SK-N-SH (cell line): ENCODE measurements at regions not wholly inside any gene's neighbourhood (a gene's known extent, or its start where the extent isn't known, plus 50 kb on each side); places are given as distances from the start of the nearest gene placed in this dataset.

Source experiments
- CTCF ChIA-PET: fragments of 300-600, 350-600 bp; formaldehyde crosslinking; extraction: SDS; loops from one replicate; lab custom pipeline; 2021; lab: Yijun Ruan, JAX
- POLR2A ChIA-PET: fragments of 350-600 bp; sonication (Branson Sonifier 250); formaldehyde crosslinking; extraction: SDS; loops from one replicate; lab custom pipeline; 2020; ENCODE audit warnings: antibody characterized with exemption, inconsistent platforms; lab: Yijun Ruan, JAX
- DNase-seq: peaks from one replicate; pipeline ENCODE4 v3.0.0; 2012
- H2AFZ ChIP-seq: fragments of 200-600 bp; sonication (generic); 2 replicates; pipeline ENCODE4 v1.8.1; 2016; ENCODE audit warnings: antibody characterized with exemption, mild to moderate bottlenecking, low read depth
- H3F3A ChIP-seq: fragments of 200-600 bp; sonication (generic); replicated peaks from 2 replicates; pipeline ENCODE3; 2016; ENCODE audit warnings: antibody characterized with exemption, mild to moderate bottlenecking; ENCODE audit not compliant: insufficient read depth
- H3K27ac ChIP-seq, 2 experiments: fragments of 200-500 bp in 1 of 2; fragments of 200-600 bp in 1 of 2; sonication (Bioruptor generic) in 1 of 2; sonication (generic), shearing (Covaris generic) in 1 of 2; 2 replicates each; pipeline versions ENCODE4 v1.5.1 to v1.6.1; 2014 to 2016; ENCODE audit warnings: low read depth in 2 of 2, inconsistent platforms in 1 of 2, low read length in 1 of 2, mild to moderate bottlenecking in 1 of 2, mixed read lengths in 1 of 2
- H3K27me3 ChIP-seq: fragments of 200-600 bp; sonication (generic), shearing (Covaris generic); 2 replicates; pipeline ENCODE4 v1.6.1; 2016; ENCODE audit warnings: mixed run types; ENCODE audit not compliant: insufficient read depth
- H3K36me3 ChIP-seq, 2 experiments: fragments of 200-500 bp in 1 of 2; fragments of 200-600 bp in 1 of 2; sonication (Bioruptor generic) in 1 of 2; sonication (generic) in 1 of 2; replicated peaks in 1 of 2; 2 replicates each; pipeline versions ENCODE3 to v1.5.1; 2014 to 2016; ENCODE audit warnings: low read length in 1 of 2, mild to moderate bottlenecking in 1 of 2; ENCODE audit not compliant: insufficient read depth in 2 of 2, control insufficient read depth in 1 of 2
- H3K4me1 ChIP-seq, 2 experiments: fragments of 200-500 bp in 1 of 2; fragments of 200-600 bp in 1 of 2; sonication (Bioruptor generic) in 1 of 2; sonication (generic), shearing (Covaris generic) in 1 of 2; 2 replicates each; pipeline versions ENCODE4 v1.5.1 to v1.6.1; 2014 to 2016; ENCODE audit warnings: low read depth in 1 of 2, low read length in 1 of 2, mixed run types in 1 of 2; ENCODE audit not compliant: insufficient read depth in 2 of 2, control insufficient read depth in 1 of 2
- H3K4me2 ChIP-seq: fragments of 200-600 bp; sonication (generic), shearing (Covaris generic); 2 replicates; pipeline ENCODE4 v1.6.1; 2017; ENCODE audit warnings: mixed run types
- H3K4me3 ChIP-seq, 2 experiments: fragments of 200-500 bp in 1 of 2; fragments of 200-600 bp in 1 of 2; sonication (Bioruptor generic) in 1 of 2; sonication (generic), shearing (Covaris generic) in 1 of 2; 2 replicates each; pipeline versions ENCODE4 v1.5.1 to v1.8.1; 2014 to 2016; ENCODE audit warnings: low read depth in 2 of 2, inconsistent platforms in 1 of 2, low read length in 1 of 2, mild to moderate bottlenecking in 1 of 2, mixed read lengths in 1 of 2, moderate library complexity in 1 of 2
- H3K79me2 ChIP-seq: fragments of 200-600 bp; sonication (generic); 2 replicates; pipeline ENCODE4 v1.8.1; 2017; ENCODE audit warnings: mild to moderate bottlenecking; ENCODE audit not compliant: insufficient read depth
- H3K9ac ChIP-seq: fragments of 200-600 bp; sonication (generic); 2 replicates; pipeline ENCODE4 v1.6.1; 2017; ENCODE audit warnings: mixed run types
- H3K9me2 ChIP-seq: fragments of 200-600 bp; sonication (generic); 2 replicates; pipeline ENCODE4 v1.6.1; 2017; ENCODE audit warnings: mixed run types
- H3K9me3 ChIP-seq: fragments of 200-600 bp; sonication (generic); 2 replicates; pipeline ENCODE4 v1.6.1; 2017; ENCODE audit warnings: mixed run types, mild to moderate bottlenecking, moderate library complexity
- H4K20me1 ChIP-seq: fragments of 200-600 bp; sonication (generic); 2 replicates; pipeline ENCODE4 v1.6.1; 2017; ENCODE audit warnings: mild to moderate bottlenecking, mixed run types; ENCODE audit not compliant: insufficient read depth
- CHD2 ChIP-seq: fragments of 150-350 bp; IDR thresholded peaks from 2 replicates; pipeline ENCODE4 v1.6.1; 2018; ENCODE audit warnings: low read length; ENCODE audit not compliant: partially characterized antibody
- ELF1 ChIP-seq: IDR thresholded peaks from 2 replicates; pipeline ENCODE4 v1.4.0; 2012
- EZH2phosphoT487 ChIP-seq: fragments of 200-600 bp; sonication (generic); IDR thresholded peaks from 2 replicates; pipeline ENCODE4 v1.6.1; 2017; ENCODE audit warnings: low read depth, mixed run types, mild to moderate bottlenecking, antibody characterized with exemption, moderate library complexity, borderline replicate concordance
- FOXJ3 ChIP-seq: sonication (generic); formaldehyde crosslinking; IDR thresholded peaks from 2 replicates; pipeline ENCODE4 v1.5.1; 2020; ENCODE audit warnings: mild to moderate bottlenecking, missing genetic modification reagents
- JUND ChIP-seq: IDR thresholded peaks from 2 replicates; pipeline ENCODE4 v1.4.0; 2012
- NRF1 ChIP-seq: IDR thresholded peaks from 2 replicates; pipeline ENCODE4 v1.6.1; 2012; ENCODE audit warnings: low read depth, mild to moderate bottlenecking, low read length
- RAD21 ChIP-seq: IDR thresholded peaks from 2 replicates; pipeline ENCODE4 v1.6.1; 2012; ENCODE audit warnings: mild to moderate bottlenecking, low read length
- RFX5 ChIP-seq: IDR thresholded peaks from 2 replicates; pipeline ENCODE4 v1.6.1; 2012; ENCODE audit warnings: mild to moderate bottlenecking, improper control_type of control experiment, low read length
- RXRA ChIP-seq: IDR thresholded peaks from 2 replicates; pipeline ENCODE4 v1.4.0; 2012; ENCODE audit warnings: low read depth, mild to moderate bottlenecking, borderline replicate concordance
- SMC3 ChIP-seq: IDR thresholded peaks from 2 replicates; pipeline ENCODE4 v1.6.1; 2012; ENCODE audit warnings: low read depth, low read length, improper control_type of control experiment
- TAF1 ChIP-seq: IDR thresholded peaks from 2 replicates; pipeline ENCODE4 v1.6.1; 2012; ENCODE audit warnings: low read depth, mild to moderate bottlenecking, low read length, moderate library complexity, borderline replicate concordance
- TEAD4 ChIP-seq: IDR thresholded peaks from 2 replicates; pipeline ENCODE4 v1.4.0; 2012; ENCODE audit warnings: mild to moderate bottlenecking, borderline replicate concordance; ENCODE audit not compliant: insufficient read depth
- WGBS: methylation state at CpG from one replicate; pipeline ENCODE4 v1.1.6; 2017; ENCODE audit warnings: low lambda C conversion rate; 5-methylcytosine and 5-hydroxymethylcytosine counted together
- TF ChIP-seq, protein P1 (sequence below): fragments of 150-350 bp; IDR thresholded peaks from 2 replicates; pipeline ENCODE4 v1.6.1; 2017; ENCODE audit warnings: antibody characterized with exemption, low read length, low read depth, borderline replicate concordance
- TF ChIP-seq, protein P2 (sequence below): IDR thresholded peaks from 2 replicates; pipeline ENCODE4 v1.4.0; 2012; ENCODE audit warnings: low read depth, borderline replicate concordance
- TF ChIP-seq, protein P3 (sequence below): IDR thresholded peaks from 2 replicates; pipeline ENCODE4 v1.6.1; 2012; ENCODE audit warnings: mild to moderate bottlenecking, low read depth, low read length, moderate library complexity
- TF ChIP-seq, protein P4 (sequence below): IDR thresholded peaks from 2 replicates; pipeline ENCODE4; 2012
- TF ChIP-seq, protein P5 (sequence below): IDR thresholded peaks from 2 replicates; pipeline ENCODE4 v1.4.0; 2012; ENCODE audit warnings: low read depth, borderline replicate concordance
- TF ChIP-seq, protein P6 (sequence below): fragments of 150-350 bp; IDR thresholded peaks from 2 replicates; pipeline ENCODE4 v1.6.1; 2016; ENCODE audit warnings: mild to moderate bottlenecking, low read depth, low read length

DNA sequence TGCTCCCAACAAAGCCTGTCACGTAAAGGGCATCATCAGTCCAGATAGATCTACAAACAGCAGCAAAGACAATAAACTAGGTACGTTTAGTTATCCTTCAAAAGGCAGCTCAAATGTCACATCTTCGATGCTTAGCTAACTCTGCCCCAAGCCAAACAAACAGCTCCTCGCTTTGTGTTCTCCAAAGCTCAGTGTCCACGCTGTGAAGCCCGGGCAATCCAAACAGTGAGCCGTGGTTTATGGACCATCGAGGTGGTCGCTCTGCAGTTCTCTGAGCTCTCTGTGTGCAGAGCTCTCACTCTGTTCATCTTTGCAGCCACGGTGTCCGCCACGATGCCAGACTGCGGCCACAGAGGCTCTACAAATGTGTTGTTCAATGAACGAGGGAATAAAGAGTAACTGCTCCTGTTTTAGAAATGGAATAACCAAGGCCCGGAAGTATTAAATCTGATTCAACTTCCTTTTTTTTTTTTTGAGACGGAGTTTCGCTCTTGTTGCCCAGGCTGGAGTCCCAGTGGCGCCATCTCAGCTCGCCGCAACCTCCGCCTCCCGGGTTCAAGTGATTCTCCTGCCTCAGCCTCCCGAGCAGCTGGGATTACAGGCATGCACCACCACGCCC, 117.2 kb upstream of the FAM174B start (continued):
- TF ChIP-seq, protein P1, sequence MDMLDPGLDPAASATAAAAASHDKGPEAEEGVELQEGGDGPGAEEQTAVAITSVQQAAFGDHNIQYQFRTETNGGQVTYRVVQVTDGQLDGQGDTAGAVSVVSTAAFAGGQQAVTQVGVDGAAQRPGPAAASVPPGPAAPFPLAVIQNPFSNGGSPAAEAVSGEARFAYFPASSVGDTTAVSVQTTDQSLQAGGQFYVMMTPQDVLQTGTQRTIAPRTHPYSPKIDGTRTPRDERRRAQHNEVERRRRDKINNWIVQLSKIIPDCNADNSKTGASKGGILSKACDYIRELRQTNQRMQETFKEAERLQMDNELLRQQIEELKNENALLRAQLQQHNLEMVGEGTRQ, result no peak
- TF ChIP-seq SMC3, result no peak

DNA sequence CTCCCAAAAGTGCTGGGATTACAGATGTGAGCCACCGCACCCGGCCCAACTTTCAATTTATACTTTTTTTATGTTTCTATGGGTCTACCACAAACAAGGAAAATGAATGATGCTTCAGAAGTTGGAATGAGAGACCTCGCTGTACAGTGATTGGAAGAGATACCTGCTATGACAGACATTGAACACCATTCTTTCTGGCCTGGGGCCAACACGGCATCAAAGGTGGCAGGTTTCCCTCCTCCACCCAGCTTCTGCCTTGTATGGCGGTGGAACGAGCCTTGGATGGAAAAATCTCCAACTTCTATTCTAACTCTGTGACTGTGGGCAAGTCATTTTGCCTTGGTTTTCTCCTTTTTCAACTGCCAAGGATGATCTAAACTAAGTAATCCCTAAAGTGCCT, 117.8 kb upstream of the FAM174B start:
- no peak overlapping the region for H2AFZ ChIP-seq
- H3K4me2 ChIP-seq, result no peak overlapping the region
- no peaks in the 10 kb centered on the region for H4K20me1 ChIP-seq
- no peak for DNase-seq
- no peak overlapping the region for H3K9ac ChIP-seq
- ChIA-PET CTCF (no interaction called here), POLR2A (no interaction called here)
- no peaks in the 10 kb centered on the region for H3K27me3 ChIP-seq
- H3K4me3 ChIP-seq, result no peak overlapping the region
- H3F3A ChIP-seq, result no peaks in the 10 kb centered on the region
- H3K9me2 ChIP-seq, result no peaks in the 10 kb centered on the region
- H3K4me1 ChIP-seq, result no peaks in the 10 kb centered on the region
- H3K9me3 ChIP-seq, result no peaks in the 10 kb centered on the region
- WGBS, result 83% methylated on average over 6 of the region's 6 CpGs
- H3K27ac ChIP-seq, result no peak overlapping the region
- H3K79me2 ChIP-seq, result no peaks in the 10 kb centered on the region
- TF ChIP-seq, protein P2, sequence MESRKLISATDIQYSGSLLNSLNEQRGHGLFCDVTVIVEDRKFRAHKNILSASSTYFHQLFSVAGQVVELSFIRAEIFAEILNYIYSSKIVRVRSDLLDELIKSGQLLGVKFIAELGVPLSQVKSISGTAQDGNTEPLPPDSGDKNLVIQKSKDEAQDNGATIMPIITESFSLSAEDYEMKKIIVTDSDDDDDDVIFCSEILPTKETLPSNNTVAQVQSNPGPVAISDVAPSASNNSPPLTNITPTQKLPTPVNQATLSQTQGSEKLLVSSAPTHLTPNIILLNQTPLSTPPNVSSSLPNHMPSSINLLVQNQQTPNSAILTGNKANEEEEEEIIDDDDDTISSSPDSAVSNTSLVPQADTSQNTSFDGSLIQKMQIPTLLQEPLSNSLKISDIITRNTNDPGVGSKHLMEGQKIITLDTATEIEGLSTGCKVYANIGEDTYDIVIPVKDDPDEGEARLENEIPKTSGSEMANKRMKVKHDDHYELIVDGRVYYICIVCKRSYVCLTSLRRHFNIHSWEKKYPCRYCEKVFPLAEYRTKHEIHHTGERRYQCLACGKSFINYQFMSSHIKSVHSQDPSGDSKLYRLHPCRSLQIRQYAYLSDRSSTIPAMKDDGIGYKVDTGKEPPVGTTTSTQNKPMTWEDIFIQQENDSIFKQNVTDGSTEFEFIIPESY, result no peak
- TF ChIP-seq CHD2 (no peak), TAF1 (no peak), FOXJ3 (CRISPR knock-in tag) (no peak), EZH2phosphoT487 (no peak), NRF1 (no peak), JUND (no peak), SMC3 (no peak), ELF1 (no peak), RFX5 (no peak), RXRA (no peak), TEAD4 (no peak), RAD21 (no peak)
- TF ChIP-seq, protein P3, sequence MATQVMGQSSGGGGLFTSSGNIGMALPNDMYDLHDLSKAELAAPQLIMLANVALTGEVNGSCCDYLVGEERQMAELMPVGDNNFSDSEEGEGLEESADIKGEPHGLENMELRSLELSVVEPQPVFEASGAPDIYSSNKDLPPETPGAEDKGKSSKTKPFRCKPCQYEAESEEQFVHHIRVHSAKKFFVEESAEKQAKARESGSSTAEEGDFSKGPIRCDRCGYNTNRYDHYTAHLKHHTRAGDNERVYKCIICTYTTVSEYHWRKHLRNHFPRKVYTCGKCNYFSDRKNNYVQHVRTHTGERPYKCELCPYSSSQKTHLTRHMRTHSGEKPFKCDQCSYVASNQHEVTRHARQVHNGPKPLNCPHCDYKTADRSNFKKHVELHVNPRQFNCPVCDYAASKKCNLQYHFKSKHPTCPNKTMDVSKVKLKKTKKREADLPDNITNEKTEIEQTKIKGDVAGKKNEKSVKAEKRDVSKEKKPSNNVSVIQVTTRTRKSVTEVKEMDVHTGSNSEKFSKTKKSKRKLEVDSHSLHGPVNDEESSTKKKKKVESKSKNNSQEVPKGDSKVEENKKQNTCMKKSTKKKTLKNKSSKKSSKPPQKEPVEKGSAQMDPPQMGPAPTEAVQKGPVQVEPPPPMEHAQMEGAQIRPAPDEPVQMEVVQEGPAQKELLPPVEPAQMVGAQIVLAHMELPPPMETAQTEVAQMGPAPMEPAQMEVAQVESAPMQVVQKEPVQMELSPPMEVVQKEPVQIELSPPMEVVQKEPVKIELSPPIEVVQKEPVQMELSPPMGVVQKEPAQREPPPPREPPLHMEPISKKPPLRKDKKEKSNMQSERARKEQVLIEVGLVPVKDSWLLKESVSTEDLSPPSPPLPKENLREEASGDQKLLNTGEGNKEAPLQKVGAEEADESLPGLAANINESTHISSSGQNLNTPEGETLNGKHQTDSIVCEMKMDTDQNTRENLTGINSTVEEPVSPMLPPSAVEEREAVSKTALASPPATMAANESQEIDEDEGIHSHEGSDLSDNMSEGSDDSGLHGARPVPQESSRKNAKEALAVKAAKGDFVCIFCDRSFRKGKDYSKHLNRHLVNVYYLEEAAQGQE, result no peak
- TF ChIP-seq, protein P4, sequence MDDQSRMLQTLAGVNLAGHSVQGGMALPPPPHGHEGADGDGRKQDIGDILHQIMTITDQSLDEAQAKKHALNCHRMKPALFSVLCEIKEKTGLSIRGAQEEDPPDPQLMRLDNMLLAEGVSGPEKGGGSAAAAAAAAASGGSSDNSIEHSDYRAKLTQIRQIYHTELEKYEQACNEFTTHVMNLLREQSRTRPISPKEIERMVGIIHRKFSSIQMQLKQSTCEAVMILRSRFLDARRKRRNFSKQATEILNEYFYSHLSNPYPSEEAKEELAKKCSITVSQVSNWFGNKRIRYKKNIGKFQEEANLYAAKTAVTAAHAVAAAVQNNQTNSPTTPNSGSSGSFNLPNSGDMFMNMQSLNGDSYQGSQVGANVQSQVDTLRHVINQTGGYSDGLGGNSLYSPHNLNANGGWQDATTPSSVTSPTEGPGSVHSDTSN, result no peak
- TF ChIP-seq, protein P1, result no peak
- TF ChIP-seq, protein P5, sequence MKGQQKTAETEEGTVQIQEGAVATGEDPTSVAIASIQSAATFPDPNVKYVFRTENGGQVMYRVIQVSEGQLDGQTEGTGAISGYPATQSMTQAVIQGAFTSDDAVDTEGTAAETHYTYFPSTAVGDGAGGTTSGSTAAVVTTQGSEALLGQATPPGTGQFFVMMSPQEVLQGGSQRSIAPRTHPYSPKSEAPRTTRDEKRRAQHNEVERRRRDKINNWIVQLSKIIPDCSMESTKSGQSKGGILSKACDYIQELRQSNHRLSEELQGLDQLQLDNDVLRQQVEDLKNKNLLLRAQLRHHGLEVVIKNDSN, result no peak
- TF ChIP-seq, protein P6, sequence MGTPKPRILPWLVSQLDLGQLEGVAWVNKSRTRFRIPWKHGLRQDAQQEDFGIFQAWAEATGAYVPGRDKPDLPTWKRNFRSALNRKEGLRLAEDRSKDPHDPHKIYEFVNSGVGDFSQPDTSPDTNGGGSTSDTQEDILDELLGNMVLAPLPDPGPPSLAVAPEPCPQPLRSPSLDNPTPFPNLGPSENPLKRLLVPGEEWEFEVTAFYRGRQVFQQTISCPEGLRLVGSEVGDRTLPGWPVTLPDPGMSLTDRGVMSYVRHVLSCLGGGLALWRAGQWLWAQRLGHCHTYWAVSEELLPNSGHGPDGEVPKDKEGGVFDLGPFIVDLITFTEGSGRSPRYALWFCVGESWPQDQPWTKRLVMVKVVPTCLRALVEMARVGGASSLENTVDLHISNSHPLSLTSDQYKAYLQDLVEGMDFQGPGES, result no peak
- no peaks in the 10 kb centered on the region for H3K36me3 ChIP-seq
